CD4-positive, CD25-positive, alpha-beta regulatory T cell (primary cell): ENCODE measurements at regions not wholly inside any gene's neighbourhood (a gene's known extent, or its start where the extent isn't known, plus 50 kb on each side); places are given as distances from the start of the nearest gene placed in this dataset.

Experiments used
- ATAC-seq, 2 donors: fragments of 150-1000 bp; cut with Tn5 transposase; one replicate each; pipeline ENCODE4 v1.10.0; 2021; ENCODE audit warnings: low read depth in 2 of 2, moderate number of reproducible peaks in 2 of 2, moderate library complexity in 1 of 2
- DNase-seq, 3 donors: peaks; one replicate each; pipeline versions ENCODE4 v3.0.0 to v3.0.0-alpha.2; 2012 to 2022; ENCODE audit warnings: mixed read lengths in 1 of 3
- H3K27ac ChIP-seq: one replicate; pipeline ENCODE4 v1.7.0; 2013; ENCODE audit warnings: mild to moderate bottlenecking, low read length; ENCODE audit not compliant: insufficient read depth, poor library complexity, severe bottlenecking
- H3K27me3 ChIP-seq: one replicate; pipeline ENCODE4 v1.7.0; 2013; ENCODE audit warnings: low read length; ENCODE audit not compliant: control insufficient read depth, insufficient read depth
- H3K36me3 ChIP-seq: one replicate; pipeline ENCODE4 v1.7.0; 2013; ENCODE audit warnings: mild to moderate bottlenecking, low read length, moderate library complexity; ENCODE audit not compliant: control insufficient read depth, insufficient read depth
- H3K4me1 ChIP-seq: 2 replicates; pipeline ENCODE4 v1.7.0; 2013; ENCODE audit warnings: mild to moderate bottlenecking, low read length; ENCODE audit not compliant: insufficient read depth, control insufficient read depth, poor library complexity, severe bottlenecking
- H3K4me3 ChIP-seq: one replicate; pipeline ENCODE4 v1.7.0; 2013; ENCODE audit warnings: low read depth, mild to moderate bottlenecking, low read length, moderate library complexity
- H3K9me3 ChIP-seq, 2 experiments: 1 replicate in 1 of 2; 2 replicates in 1 of 2; pipeline ENCODE4 v1.7.0; 2013; ENCODE audit warnings: low read length in 2 of 2, mild to moderate bottlenecking in 1 of 2, moderate library complexity in 1 of 2; ENCODE audit not compliant: control insufficient read depth in 2 of 2
- H3K27ac Mint-ChIP-seq, 3 donors: one replicate each; pipeline ENCODE4 v1.8.0; 2020 to 2022; ENCODE audit warnings: mild to moderate bottlenecking in 3 of 3, mixed read lengths in 3 of 3, moderate library complexity in 2 of 3
- H3K27me3 Mint-ChIP-seq: one replicate; pipeline ENCODE4 v1.8.0; 2022; ENCODE audit warnings: mild to moderate bottlenecking, mixed read lengths
- H3K36me3 Mint-ChIP-seq: one replicate; pipeline ENCODE4 v1.8.0; 2020; ENCODE audit warnings: mixed read lengths
- H3K4me1 Mint-ChIP-seq, 4 donors: one replicate each; pipeline ENCODE4 v1.8.0; 2020 to 2022; ENCODE audit warnings: mixed read lengths in 4 of 4, mild to moderate bottlenecking in 1 of 4
- H3K4me3 Mint-ChIP-seq, 4 donors: one replicate each; pipeline ENCODE4 v1.8.0; 2020 to 2022; ENCODE audit warnings: mild to moderate bottlenecking in 4 of 4, mixed read lengths in 4 of 4, moderate library complexity in 3 of 4
- H3K9me3 Mint-ChIP-seq, 7 donors: one replicate each; pipeline ENCODE4 v1.8.0; 2020 to 2022; ENCODE audit warnings: mixed read lengths in 7 of 7, mild to moderate bottlenecking in 3 of 7, moderate library complexity in 2 of 7

- DNase-seq (no peak), ATAC-seq (no peak)
- H3K27ac ChIP-seq, result no peak overlapping the region
- no peaks in the 10 kb centered on the region for H3K4me1 ChIP-seq
- Mint-ChIP-seq H3K27me3 (peaks cover 33% of the 10 kb centered on the region), H3K27ac (no peak overlapping the region), H3K4me1 (no peaks in the 10 kb centered on the region), H3K4me3 (no peak overlapping the region), H3K36me3 (peaks cover 6% of the 10 kb centered on the region), H3K9me3 (peaks cover 0 to 18% (median 7%) of the 10 kb centered on the region in 7 donors)
- H3K27me3 ChIP-seq, result peaks cover 4% of the 10 kb centered on the region
- H3K36me3 ChIP-seq, result no peaks in the 10 kb centered on the region
- H3K4me3 ChIP-seq, result no peak overlapping the region
- peaks cover 11 to 15% of the 10 kb centered on the region in 2 experiments for H3K9me3 ChIP-seq
Measured at GRCh38 chr22:19652316-19652715, 62.0 kb upstream of the SEPTIN5 start.

- no peak overlapping the region for H3K4me3 Mint-ChIP-seq
- H3K4me3 ChIP-seq, result no peak overlapping the region
- no peak overlapping the region for H3K27ac ChIP-seq
- H3K27me3 Mint-ChIP-seq, result peaks cover 27% of the 10 kb centered on the region
- no peaks in the 10 kb centered on the region for H3K36me3 Mint-ChIP-seq
- no peaks in the 10 kb centered on the region for H3K4me1 Mint-ChIP-seq
- H3K36me3 ChIP-seq, result no peaks in the 10 kb centered on the region
- H3K9me3 ChIP-seq, result peaks cover 0 to under 1% of the 10 kb centered on the region in 2 experiments
- H3K27me3 ChIP-seq, result peaks cover 4% of the 10 kb centered on the region
- no peaks in the 10 kb centered on the region for H3K4me1 ChIP-seq
- no peak overlapping the region for H3K27ac Mint-ChIP-seq
- DNase-seq (no peak), ATAC-seq (no peak)
- peaks cover 0 to 4% (median under 1%) of the 10 kb centered on the region in 7 donors for H3K9me3 Mint-ChIP-seq
Measured at GRCh38 chr22:19654338-19654987, 59.8 kb upstream of the SEPTIN5 start.

GRCh38 chr22:19655399-19655798 lies 58.9 kb upstream of the SEPTIN5 start:
- peaks cover 2% of the 10 kb centered on the region for H3K27me3 ChIP-seq
- ATAC-seq (no peak), DNase-seq (no peak)
- H3K4me3 Mint-ChIP-seq, result no peak overlapping the region
- no peaks in the 10 kb centered on the region for H3K9me3 Mint-ChIP-seq
- no peak overlapping the region for H3K27ac Mint-ChIP-seq
- H3K4me1 ChIP-seq, result no peaks in the 10 kb centered on the region
- peaks cover 19% of the 10 kb centered on the region for H3K27me3 Mint-ChIP-seq
- no peak overlapping the region for H3K27ac ChIP-seq
- no peaks in the 10 kb centered on the region for H3K9me3 ChIP-seq
- H3K36me3 Mint-ChIP-seq, result no peaks in the 10 kb centered on the region
- no peaks in the 10 kb centered on the region for H3K4me1 Mint-ChIP-seq
- H3K4me3 ChIP-seq, result no peak overlapping the region
- no peaks in the 10 kb centered on the region for H3K36me3 ChIP-seq

- Mint-ChIP-seq H3K4me1 (no peaks in the 10 kb centered on the region), H3K9me3 (no peaks in the 10 kb centered on the region), H3K27ac (no peak overlapping the region), H3K27me3 (peaks cover 16% of the 10 kb centered on the region), H3K36me3 (no peaks in the 10 kb centered on the region), H3K4me3 (no peak overlapping the region)
- Histone ChIP-seq H3K36me3 (no peaks in the 10 kb centered on the region), H3K4me3 (no peak overlapping the region), H3K9me3 (no peaks in the 10 kb centered on the region), H3K27me3 (peaks cover 2% of the 10 kb centered on the region), H3K4me1 (no peaks in the 10 kb centered on the region), H3K27ac (no peak overlapping the region)
- ATAC-seq (no peak), DNase-seq (no peak)
Measured at GRCh38 chr22:19656541-19657251, 57.6 kb upstream of the SEPTIN5 start.

GRCh38 chr22:19657252-19658056 lies 56.8 kb upstream of the SEPTIN5 start:
- Histone ChIP-seq H3K4me1 (no peaks in the 10 kb centered on the region), H3K9me3 (no peaks in the 10 kb centered on the region), H3K36me3 (no peaks in the 10 kb centered on the region), H3K27me3 (peaks cover 2% of the 10 kb centered on the region), H3K4me3 (no peak overlapping the region), H3K27ac (no peak overlapping the region)
- Mint-ChIP-seq H3K4me1 (no peaks in the 10 kb centered on the region), H3K9me3 (no peaks in the 10 kb centered on the region), H3K4me3 (no peak overlapping the region), H3K27me3 (peaks cover 8% of the 10 kb centered on the region), H3K27ac (no peak overlapping the region), H3K36me3 (no peaks in the 10 kb centered on the region)
- no peak for DNase-seq
- no peak for ATAC-seq

GRCh38 chr22:19658057-19658966 lies 56.0 kb upstream of the SEPTIN5 start:
- Histone ChIP-seq H3K4me3 (no peak overlapping the region), H3K27me3 (no peaks in the 10 kb centered on the region), H3K4me1 (no peaks in the 10 kb centered on the region), H3K36me3 (no peaks in the 10 kb centered on the region), H3K9me3 (no peaks in the 10 kb centered on the region), H3K27ac (no peak overlapping the region)
- Mint-ChIP-seq H3K27ac (no peak overlapping the region), H3K9me3 (no peaks in the 10 kb centered on the region), H3K4me3 (no peak overlapping the region), H3K36me3 (no peaks in the 10 kb centered on the region), H3K27me3 (no peaks in the 10 kb centered on the region), H3K4me1 (peaks cover 0 to 3% (median 0%) of the 10 kb centered on the region in 4 donors)
- DNase-seq (no peak), ATAC-seq (no peak)
